BLaER1 treated with 17β-estradiol and CSF1 and Interleukin-3, amounts not matched to agents 10 nM and 100 nM (cell line): ENCODE measurements at regions not wholly inside any gene's neighbourhood (a gene's known extent, or its start where the extent isn't known, plus 50 kb on each side); places are given as distances from the start of the nearest gene placed in this dataset.
"Not testable (repeated sequence)": the region's sequence is repeated elsewhere in the genome, so short reads cannot be mapped to it uniquely, and the experiment has no call there.

ENCODE experiments used
- H3K27ac ChIP-seq, 11 experiments: shearing (Covaris generic); formaldehyde crosslinking; 2 replicates each; pipeline ENCODE4 v1.8.1; 2022
- H3K27me3 ChIP-seq, 11 experiments: shearing (Covaris generic); formaldehyde crosslinking; 2 replicates each; pipeline ENCODE4 v1.8.1; 2022
- H3K36me3 ChIP-seq, 11 experiments: shearing (Covaris generic); formaldehyde crosslinking; 2 replicates each; pipeline ENCODE4 v1.8.1; 2022
- H3K4me1 ChIP-seq, 10 experiments: shearing (Covaris generic); formaldehyde crosslinking; 2 replicates each; pipeline ENCODE4 v1.8.1; 2022
- H3K4me2 ChIP-seq, 11 experiments: shearing (Covaris generic); formaldehyde crosslinking; 2 replicates each; pipeline ENCODE4 v1.8.1; 2022
- H3K4me3 ChIP-seq, 10 experiments: shearing (Covaris generic); formaldehyde crosslinking; 2 replicates each; pipeline ENCODE4 v1.8.1; 2022
- H3K9ac ChIP-seq, 11 experiments: shearing (Covaris generic); formaldehyde crosslinking; 2 replicates each; pipeline ENCODE4 v1.8.1; 2022
- H3K9me3 ChIP-seq, 11 experiments: shearing (Covaris generic); formaldehyde crosslinking; replicated peaks in 1 of 11; 2 replicates each; pipeline ENCODE4 v1.8.1; 2022
- H4K20me1 ChIP-seq, 11 experiments: shearing (Covaris generic); formaldehyde crosslinking; 2 replicates each; pipeline ENCODE4 v1.8.1; 2022
- Cebpa-rat ChIP-seq, 11 experiments: shearing (Covaris generic); IDR thresholded peaks; 2 replicates each; pipeline ENCODE4 v1.8.1; 2022

DNA sequence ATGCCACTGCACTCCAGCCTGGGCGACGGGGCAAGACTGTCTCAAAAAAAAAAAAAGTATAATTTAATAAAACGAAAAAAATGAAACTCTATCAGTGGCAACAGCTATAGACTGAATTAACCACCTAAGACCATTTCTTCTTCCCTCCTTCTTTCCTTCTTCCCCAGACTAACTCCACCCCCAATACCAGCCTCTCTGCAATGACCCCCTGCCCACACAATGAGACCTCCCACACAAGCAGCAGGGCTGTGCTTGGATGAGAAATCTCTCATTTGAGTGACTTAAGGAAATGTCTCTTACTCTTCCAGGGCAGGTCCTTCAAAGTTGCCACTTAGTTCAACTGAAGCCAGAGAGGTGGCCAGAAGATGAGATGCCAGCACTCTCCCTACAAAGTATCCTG, 94.5 kb upstream of the SYT6 start:
- Histone ChIP-seq H3K9ac (no peak overlapping the region), H3K27ac (no peak overlapping the region), H3K9me3 (peaks cover 0 to 4% (median 0%) of the 10 kb centered on the region in 11 experiments; a peak in 2 of 22 replicates), H3K36me3 (no peaks in the 10 kb centered on the region), H3K27me3 (no peaks in the 10 kb centered on the region), H3K4me2 (no peak overlapping the region), H4K20me1 (no peaks in the 10 kb centered on the region), H3K4me1 (no peaks in the 10 kb centered on the region), H3K4me3 (no peak overlapping the region)
- no peak for TF ChIP-seq Cebpa-rat (IDR thresholded peaks at IDR 0.05)

DNA sequence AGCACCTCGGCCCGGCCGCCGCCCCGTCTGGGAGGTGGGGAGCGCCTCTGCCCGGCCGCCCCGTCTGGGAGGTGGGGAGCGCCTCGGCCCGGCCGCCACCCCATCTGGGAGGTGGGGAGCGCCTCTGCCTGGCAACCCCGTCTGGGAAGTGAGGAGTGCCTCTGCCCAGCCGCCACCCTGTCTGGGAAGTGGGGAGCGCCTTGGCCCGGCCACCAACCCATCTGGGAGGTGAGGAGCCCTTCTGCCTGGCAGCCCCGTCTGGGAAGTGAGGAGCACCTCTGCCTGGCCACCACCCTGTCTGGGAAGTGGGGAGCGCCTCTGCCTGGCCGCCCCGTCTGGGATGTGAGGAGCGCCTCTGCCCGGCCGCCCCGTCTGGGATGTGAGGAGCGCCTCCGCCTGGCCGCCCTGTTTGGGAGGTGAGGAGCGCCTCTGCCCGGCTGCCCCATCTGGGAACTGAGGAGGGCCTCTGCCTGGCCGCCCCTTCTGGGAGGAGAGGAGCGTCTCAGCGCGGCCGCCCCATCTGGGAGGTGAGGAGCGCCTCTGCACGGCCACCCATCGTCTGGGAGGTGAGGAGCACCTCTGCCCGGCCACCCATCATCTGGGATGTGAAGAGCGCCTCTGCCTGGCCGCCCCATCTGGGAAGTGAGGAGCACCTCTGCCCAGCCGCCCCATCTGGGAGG, 89.0 kb upstream of the SYT6 start:
- H3K4me3 ChIP-seq, H3K36me3 ChIP-seq, H3K9ac ChIP-seq, H3K4me2 ChIP-seq, H3K4me1 ChIP-seq, H3K27ac ChIP-seq, H4K20me1 ChIP-seq, H3K27me3 ChIP-seq: not testable (repeated sequence)
- H3K9me3 ChIP-seq: peaks cover 10 to 35% (median 21%) of the 10 kb centered on the region in 11 experiments

DNA sequence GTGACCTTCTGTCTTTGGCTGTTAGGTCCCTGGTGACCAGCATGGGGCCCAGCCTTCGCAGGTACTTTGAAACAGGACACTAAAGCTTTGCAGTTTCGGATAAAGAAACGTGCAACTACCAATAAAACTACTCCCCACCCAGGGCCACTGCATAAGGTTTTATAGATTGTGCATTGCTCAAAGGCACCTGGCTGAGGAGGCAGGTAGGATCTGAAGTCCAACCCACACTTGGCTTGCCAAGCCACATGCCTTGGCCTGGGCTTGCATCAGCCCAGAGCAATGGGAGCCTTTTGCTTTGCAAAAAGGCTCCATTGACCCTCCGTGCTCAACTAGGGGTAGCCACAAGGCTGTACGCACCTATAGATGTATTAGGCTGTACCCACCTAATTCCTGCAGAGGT, 84.4 kb upstream of the SYT6 start:
- TF ChIP-seq Cebpa-rat (IDR thresholded peaks at IDR 0.05): no peak
- no peak overlapping the region for H3K9ac ChIP-seq
- H3K4me3 ChIP-seq: no peak overlapping the region
- no peak overlapping the region for H3K4me2 ChIP-seq
- H3K27me3 ChIP-seq: no peaks in the 10 kb centered on the region
- peaks cover 10 to 35% (median 21%) of the 10 kb centered on the region in 11 experiments for H3K9me3 ChIP-seq
- H3K4me1 ChIP-seq: peaks cover 0 to 19% (median 3%) of the 10 kb centered on the region in 10 experiments; a peak in 10 of 20 replicates
- H3K27ac ChIP-seq: no peak overlapping the region
- H4K20me1 ChIP-seq: no peaks in the 10 kb centered on the region
- H3K36me3 ChIP-seq: no peaks in the 10 kb centered on the region

DNA sequence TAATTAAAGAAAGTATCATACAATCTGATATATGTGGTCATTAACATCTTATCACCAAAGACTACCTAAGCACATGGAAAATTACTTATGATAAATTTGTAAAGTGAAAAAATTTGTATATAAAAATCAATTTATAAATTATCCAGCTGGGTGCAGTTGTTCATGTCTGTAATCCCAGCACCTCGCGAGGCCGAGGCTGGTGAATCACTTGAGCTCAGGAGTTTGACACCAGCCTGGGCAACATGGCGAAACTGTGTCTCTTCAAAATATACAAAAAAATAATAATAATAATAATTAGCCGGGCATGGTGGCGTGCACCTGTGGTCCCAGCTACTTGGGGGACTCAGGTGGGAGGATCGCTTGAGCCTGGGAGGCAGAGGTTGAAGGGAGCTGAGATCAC, 82.8 kb upstream of the SYT6 start:
- H3K4me1 ChIP-seq: peaks cover 0 to 22% (median 3%) of the 10 kb centered on the region in 10 experiments; a peak in 10 of 20 replicates
- H3K27me3 ChIP-seq: no peaks in the 10 kb centered on the region
- no peak overlapping the region for H3K27ac ChIP-seq
- H3K9ac ChIP-seq: no peak overlapping the region
- no peaks in the 10 kb centered on the region for H4K20me1 ChIP-seq
- H3K4me2 ChIP-seq: no peak overlapping the region
- no peak overlapping the region for H3K4me3 ChIP-seq
- H3K9me3 ChIP-seq: peaks cover 0 to 20% (median 7%) of the 10 kb centered on the region in 11 experiments; a peak in 12 of 22 replicates
- no peaks in the 10 kb centered on the region for H3K36me3 ChIP-seq
- no peak for TF ChIP-seq Cebpa-rat (IDR thresholded peaks at IDR 0.05)

DNA sequence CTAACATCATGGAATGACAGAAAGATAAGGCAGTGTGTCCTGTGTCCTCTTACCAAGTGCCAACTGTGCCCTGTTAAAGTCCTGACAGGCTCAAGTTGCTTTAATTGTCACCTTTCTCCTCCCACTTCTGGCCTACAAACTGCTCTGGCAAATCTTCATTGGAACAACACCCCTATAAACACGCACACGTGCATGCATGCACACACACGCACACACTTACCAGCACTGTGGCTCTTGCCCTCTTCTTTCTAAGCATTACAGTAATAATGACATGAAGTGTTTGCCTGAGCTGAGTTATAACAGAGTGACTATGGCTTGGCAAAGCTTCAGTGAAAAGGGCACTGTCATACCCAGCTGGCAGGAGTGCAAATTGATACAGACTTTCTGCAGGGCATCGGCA, 82.3 kb upstream of the SYT6 start:
- no peak overlapping the region for H3K27ac ChIP-seq
- no peak for TF ChIP-seq Cebpa-rat (IDR thresholded peaks at IDR 0.05)
- H3K4me1 ChIP-seq: peaks cover 0 to 28% (median 3%) of the 10 kb centered on the region in 10 experiments; a peak in 10 of 20 replicates
- no peaks in the 10 kb centered on the region for H3K27me3 ChIP-seq
- H3K4me2 ChIP-seq: no peak overlapping the region
- no peaks in the 10 kb centered on the region for H4K20me1 ChIP-seq
- H3K36me3 ChIP-seq: no peaks in the 10 kb centered on the region
- H3K4me3 ChIP-seq: no peak overlapping the region
- no peak overlapping the region for H3K9ac ChIP-seq
- H3K9me3 ChIP-seq: peaks cover 0 to 14% (median 6%) of the 10 kb centered on the region in 11 experiments; a peak in 7 of 22 replicates

DNA sequence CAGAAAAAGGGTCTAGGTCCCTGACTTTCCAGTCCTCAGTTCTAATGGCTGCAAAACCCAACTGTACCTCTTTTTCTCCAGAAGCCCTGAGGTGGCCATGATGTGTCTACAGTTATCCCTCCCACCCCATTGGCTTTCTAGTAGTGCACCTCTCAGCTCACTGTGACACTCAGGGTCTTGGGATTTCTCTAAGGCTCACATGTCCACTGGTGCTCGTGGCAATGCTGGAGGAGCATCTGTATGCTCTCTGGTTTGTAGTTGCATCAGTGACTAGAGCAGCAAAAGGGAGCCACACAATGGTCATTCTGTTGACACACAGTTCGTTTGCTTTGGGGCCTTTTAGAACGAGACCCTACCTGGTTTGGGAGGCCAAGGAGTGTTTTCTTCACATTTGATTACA, 81.6 kb upstream of the SYT6 start:
- Histone ChIP-seq H3K27me3 (no peaks in the 10 kb centered on the region), H3K9me3 (peaks cover 0 to 13% (median 5%) of the 10 kb centered on the region in 11 experiments; a peak in 7 of 22 replicates), H3K4me1 (peaks cover 0 to 33% (median 3%) of the 10 kb centered on the region in 10 experiments; a peak in 11 of 20 replicates), H3K9ac (no peak overlapping the region), H3K4me2 (peak overlapping the region in 3 of 11 experiments; percentile 36 to 67 (median 53); a peak in 5 of 22 replicates), H3K36me3 (no peaks in the 10 kb centered on the region), H3K4me3 (no peak overlapping the region), H3K27ac (peak overlapping the region in 1 of 11 experiments; percentile 22; a peak in 1 of 22 replicates), H4K20me1 (no peaks in the 10 kb centered on the region)
- TF ChIP-seq Cebpa-rat (IDR thresholded peaks at IDR 0.05): no peak

DNA sequence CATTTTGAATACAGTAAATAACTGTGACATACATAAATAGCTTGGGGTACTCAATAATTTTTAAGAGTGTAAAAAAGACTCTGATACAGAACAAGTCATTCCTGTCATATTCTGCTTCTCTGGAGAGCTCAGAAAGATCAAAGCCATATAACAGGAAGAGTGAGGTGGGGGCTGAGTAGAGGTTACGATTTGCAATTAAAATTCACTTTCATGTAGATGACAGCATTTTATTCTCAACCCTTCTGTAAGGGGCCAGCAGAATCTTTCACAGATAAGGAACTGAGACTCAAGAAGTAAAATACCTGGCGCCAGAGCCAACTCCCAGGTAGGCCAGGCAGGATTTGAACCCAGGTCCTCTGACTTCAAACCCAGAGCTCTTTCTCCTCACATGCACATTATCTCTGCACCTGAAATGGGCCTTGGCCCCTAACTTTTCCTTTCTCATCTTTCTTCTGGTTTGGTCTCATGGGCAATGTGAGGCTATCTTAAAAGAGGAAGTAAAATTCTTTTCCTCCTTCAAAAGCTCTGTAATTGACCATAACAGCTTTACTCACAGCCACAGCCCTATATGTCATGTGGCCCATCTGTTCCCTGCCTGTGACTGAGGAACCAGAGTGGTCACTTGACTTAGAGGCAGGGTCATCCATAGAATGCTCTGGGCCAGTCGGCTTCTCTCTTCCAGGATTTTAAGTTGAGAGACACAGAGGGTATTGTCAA, 80.9 kb upstream of the SYT6 start:
- Histone ChIP-seq H3K4me1 (peaks cover 0 to 40% (median 3%) of the 10 kb centered on the region in 10 experiments; a peak in 11 of 20 replicates), H3K4me2 (peak overlapping the region in 3 of 11 experiments; percentile 36 to 67 (median 53); a peak in 6 of 22 replicates), H3K4me3 (no peak overlapping the region), H4K20me1 (no peaks in the 10 kb centered on the region), H3K9me3 (peaks cover 0 to 5% (median 0%) of the 10 kb centered on the region in 11 experiments; a peak in 3 of 22 replicates), H3K27me3 (no peaks in the 10 kb centered on the region), H3K36me3 (no peaks in the 10 kb centered on the region), H3K9ac (no peak overlapping the region), H3K27ac (peak overlapping the region in 1 of 11 experiments; percentile 22; a peak in 1 of 22 replicates)
- TF ChIP-seq Cebpa-rat (IDR thresholded peaks at IDR 0.05): no peak

DNA sequence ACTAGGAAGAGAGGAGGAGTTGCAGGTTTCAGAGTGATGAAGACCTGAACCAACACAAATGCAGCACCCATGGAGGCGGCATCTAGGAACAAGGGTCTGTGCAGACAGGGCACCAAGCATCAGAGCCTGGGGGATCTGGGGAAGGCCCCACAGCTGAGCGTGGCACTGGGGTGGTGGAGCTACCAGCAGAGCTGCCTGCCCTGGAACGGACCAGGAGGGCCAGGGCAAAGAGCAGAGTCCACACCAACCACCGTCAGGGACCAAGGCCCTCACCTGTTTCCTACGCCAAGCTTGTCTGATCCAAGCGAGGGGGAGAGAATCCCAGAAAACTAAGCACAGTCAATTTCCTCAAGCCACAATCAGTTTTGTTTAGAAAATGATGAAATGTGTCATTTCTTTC, 79.0 kb upstream of the SYT6 start:
- Histone ChIP-seq H3K27ac (no peak overlapping the region), H3K4me1 (peaks cover 0 to 46% (median 3%) of the 10 kb centered on the region in 10 experiments; a peak in 11 of 20 replicates), H3K4me2 (no peak overlapping the region), H3K9me3 (no peaks in the 10 kb centered on the region), H4K20me1 (no peaks in the 10 kb centered on the region), H3K4me3 (no peak overlapping the region), H3K27me3 (no peaks in the 10 kb centered on the region), H3K36me3 (no peaks in the 10 kb centered on the region), H3K9ac (no peak overlapping the region)
- TF ChIP-seq Cebpa-rat (IDR thresholded peaks at IDR 0.05): no peak

DNA sequence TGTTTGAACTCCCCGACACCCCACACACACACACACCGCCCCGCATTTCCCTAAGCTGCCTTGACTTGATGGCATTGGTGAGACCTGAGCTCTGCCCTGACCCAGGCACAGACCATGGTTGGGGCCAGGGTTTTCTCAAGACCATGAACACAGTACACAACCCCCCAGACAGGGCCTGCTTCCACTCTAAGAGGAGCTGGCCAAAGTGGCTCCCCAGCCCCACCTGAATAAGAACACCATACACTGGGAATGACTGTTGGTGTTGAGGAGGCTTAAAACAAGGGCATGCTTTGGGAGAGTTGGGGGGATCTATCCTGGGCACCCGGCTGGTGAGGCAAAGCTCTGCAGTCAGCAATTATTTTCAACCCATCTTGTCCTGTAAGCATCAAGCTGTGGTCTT, 77.6 kb upstream of the SYT6 start:
- H3K9ac ChIP-seq: no peak overlapping the region
- no peaks in the 10 kb centered on the region for H3K9me3 ChIP-seq
- no peak overlapping the region for H3K27ac ChIP-seq
- H4K20me1 ChIP-seq: no peaks in the 10 kb centered on the region
- no peak overlapping the region for H3K4me3 ChIP-seq
- H3K27me3 ChIP-seq: no peaks in the 10 kb centered on the region
- peaks cover 0 to 46% (median 3%) of the 10 kb centered on the region in 10 experiments; a peak in 11 of 20 replicates for H3K4me1 ChIP-seq
- 0 out of 22 replicates have a peak overlapping the region, but pooled peaks of 1 of the 11 experiments have one; percentile 8 for H3K4me2 ChIP-seq
- H3K36me3 ChIP-seq: no peaks in the 10 kb centered on the region
- no peak for TF ChIP-seq Cebpa-rat (IDR thresholded peaks at IDR 0.05)
